ENCODE measurements at regions not wholly inside any gene's neighbourhood (a gene's known extent, or its start where the extent isn't known, plus 50 kb on each side); places are given as distances from the start of the nearest gene placed in this dataset.

GRCh38 chr18:8458546-8459215 is 150.6 kb upstream of the RAB12 start:
- intact Hi-C loops (cut with DNase I), result no loop called here
- DNase-seq (ENCODE audit: low spot score), result no peak

DNA sequence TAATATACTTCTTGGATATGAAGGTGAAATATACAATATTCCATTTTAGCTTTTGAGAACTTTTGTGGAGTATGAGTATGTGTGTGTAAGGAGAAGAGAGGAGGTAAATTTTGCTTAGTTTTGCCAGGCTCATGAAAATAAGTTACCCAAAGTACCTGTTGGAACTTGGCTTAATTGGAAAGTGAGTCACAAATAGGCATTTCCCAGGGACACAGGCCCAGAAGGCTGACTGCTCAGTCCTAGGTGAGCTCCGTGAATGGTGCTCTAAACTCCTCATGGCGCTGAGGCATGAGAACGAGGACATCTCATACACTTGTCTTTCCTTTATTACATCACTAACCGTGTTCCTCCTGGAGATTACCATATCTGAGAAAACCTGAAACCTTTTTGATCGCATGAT is 148.5 kb upstream of the RAB12 start:
- intact Hi-C loops (cut with DNase I), result no loop called here

DNA sequence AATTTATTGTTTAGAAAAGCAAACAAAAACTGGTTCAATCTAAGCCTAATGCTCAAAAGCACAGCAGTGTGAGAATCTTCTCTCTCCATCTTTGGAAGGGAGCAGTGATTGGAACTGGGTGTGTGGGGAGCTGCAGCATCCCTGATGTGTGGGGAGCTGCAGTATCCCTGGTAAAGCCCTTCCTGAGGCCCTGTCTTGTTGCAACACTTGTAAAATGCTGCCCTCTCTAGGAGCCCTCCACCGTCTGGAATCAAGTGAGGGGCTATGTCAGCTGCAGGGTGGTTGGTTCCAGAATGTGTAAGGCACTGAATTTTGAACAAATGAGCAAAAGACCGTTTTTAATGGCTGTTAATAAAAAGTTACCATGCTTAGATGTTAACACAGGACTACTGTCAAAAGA is 147.7 kb upstream of the RAB12 start:
- intact Hi-C loops (cut with DNase I), result no loop called here
- DNase-seq (ENCODE audit: low spot score), result no peak

More for the DNA sequence above, 148.5 kb upstream of the RAB12 start:
- no peak for DNase-seq (ENCODE audit: low spot score)

DNA sequence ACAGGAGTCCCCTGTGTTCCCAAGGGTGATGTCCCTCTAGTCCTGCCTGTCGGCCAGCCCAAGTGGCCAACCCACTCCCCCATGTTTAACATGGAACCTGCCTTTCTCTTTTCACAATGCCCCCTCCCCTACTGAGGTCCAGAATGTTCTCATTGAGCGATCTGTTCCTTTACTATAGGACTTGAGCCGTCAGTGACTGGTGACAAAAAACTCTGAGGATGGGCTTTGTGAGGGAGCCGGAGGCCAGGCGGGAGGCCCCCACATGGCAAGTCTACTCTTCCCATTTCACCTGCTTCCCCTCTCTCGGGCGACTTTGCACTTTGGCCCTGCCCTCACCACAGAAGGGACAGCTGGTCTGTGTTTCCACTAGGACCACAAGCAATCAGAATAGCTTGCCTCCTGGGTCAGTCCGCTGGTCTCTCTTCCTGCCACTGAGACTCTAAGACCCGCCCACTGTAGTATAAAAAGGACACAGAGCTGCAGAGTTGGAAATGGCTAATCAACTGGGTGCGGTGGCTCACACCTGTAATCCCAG is 146.5 kb upstream of the RAB12 start:
- intact Hi-C loops (cut with DNase I), result no loop called here
- no peak for DNase-seq (ENCODE audit: low spot score)

DNA sequence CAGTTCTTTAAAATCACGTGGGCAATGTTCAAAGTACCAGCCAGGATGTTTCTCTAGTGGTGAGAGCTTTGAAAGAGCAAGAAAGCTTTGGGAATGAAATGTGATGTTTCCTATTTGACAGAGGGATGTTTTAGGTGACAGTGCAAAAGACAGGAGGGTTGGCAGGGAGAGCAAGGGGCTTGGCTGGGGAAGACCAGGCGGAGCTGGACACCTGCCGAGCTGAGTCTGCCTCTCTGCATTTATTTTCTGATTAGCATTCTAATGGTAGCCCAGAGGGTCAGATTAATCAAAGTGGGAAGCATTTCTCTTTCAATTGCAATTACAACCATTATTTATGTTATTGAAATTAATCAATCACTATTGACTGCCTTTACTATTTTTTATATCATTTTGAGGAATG is 145.4 kb upstream of the RAB12 start:
- no peak for DNase-seq (ENCODE audit: low spot score)
- intact Hi-C loops (cut with DNase I), result no loop called here

- intact Hi-C loops (cut with DNase I), result no loop called here
- DNase-seq (ENCODE audit: low spot score), result no peak
These were observed 141.0 kb upstream of the RAB12 start for GRCh38 chr18:8468191-8468590.

GRCh38 chr18:8468921-8469335 is 140.3 kb upstream of the RAB12 start:
- no peak for DNase-seq (ENCODE audit: low spot score)
- intact Hi-C loops (cut with DNase I), result no loop called here

GRCh38 chr18:8469544-8470130 is 139.6 kb upstream of the RAB12 start:
- intact Hi-C loops (cut with DNase I), result loop anchor here (10.0 kb wide), 2 partner anchors 235 to 1195 kb away; no protein-coding TSS in a partner anchor
- no peak for DNase-seq (ENCODE audit: low spot score)

DNA sequence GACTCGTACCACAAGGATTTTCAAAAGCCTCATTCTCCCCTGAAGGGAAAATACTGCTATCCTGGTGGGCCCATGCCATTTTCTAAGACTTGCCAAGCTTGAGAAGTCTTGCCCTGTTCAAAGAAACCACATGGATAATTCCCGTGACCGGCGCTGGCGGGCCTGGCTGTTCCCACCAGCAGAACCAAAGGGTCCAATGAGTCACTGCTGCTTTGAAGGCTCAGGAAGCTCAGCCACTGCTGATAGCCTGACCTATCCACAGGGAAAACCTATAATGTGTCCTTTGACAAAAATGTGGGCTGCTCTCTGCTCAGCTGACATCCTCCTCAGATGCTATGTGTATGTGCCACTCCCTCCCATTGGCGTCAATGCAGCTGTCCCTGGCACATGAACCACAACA is 137.9 kb upstream of the RAB12 start:
- intact Hi-C loops (cut with DNase I), result loop anchor here (10.0 kb wide), 2 partner anchors 237 to 1197 kb away; no protein-coding TSS in a partner anchor
- no peak for DNase-seq (ENCODE audit: low spot score)

- intact Hi-C loops (cut with DNase I), result loop anchor here (10.0 kb wide), 2 partner anchors 240 to 1200 kb away; no protein-coding TSS in a partner anchor
These were observed 134.6 kb upstream of the RAB12 start for GRCh38 chr18:8474661-8475060.

GRCh38 chr18:8477615-8478014 is 131.6 kb upstream of the RAB12 start:
- intact Hi-C loops (cut with DNase I), result loop anchor here (10.0 kb wide), 2 partner anchors 243 to 1203 kb away; no protein-coding TSS in a partner anchor
- DNase-seq (ENCODE audit: low spot score), result peak; percentile 37

More at GRCh38 chr18:8474661-8475060, 134.6 kb upstream of the RAB12 start:
- DNase-seq (ENCODE audit: low spot score), result no peak

DNA sequence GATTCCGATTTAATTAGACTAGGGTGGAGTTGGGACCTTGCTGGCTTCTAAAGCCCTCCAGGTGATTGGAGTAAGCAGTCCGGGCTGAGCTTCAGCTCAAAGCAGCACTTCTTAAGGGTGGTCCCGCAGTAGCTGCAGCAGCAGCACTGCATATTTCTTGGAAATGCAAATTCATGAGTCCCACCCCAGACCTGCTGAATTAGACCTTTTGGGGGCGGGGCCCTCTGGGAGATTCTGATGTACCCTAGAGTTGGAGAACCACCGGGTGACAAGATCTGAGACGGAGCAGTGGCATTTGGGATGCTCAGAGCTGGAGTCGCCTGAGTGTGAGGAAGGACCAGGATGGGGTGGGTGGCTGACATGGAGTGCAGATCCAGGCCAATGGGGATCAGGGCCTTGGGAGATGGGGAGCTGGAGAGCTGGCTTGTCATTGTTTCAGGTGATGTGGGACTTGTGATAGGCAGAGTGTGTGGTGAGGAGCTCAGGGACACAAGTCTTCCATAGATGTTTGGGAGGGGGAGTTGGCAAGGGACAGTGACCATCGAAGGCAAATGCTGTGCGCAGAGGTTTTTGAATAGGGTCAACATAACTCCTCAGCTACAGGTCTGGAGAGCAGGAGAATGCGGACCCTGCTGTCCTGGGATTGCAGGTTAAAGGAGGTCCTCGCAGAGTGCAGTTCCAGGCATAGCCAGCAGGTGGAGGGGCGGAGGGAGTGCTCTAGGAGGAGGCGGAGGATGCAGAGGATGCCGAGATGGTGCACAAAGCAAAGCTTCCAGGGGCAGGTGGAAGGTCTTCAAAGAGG is 130.9 kb upstream of the RAB12 start:
- intact Hi-C loops (cut with DNase I), result loop anchor here (10.0 kb wide), 2 partner anchors 244 to 1204 kb away; no protein-coding TSS in a partner anchor
- peak; percentile 85 for DNase-seq (ENCODE audit: low spot score)

GRCh38 chr18:8478968-8479370 is 130.3 kb upstream of the RAB12 start:
- intact Hi-C loops (cut with DNase I), result loop anchor here (10.0 kb wide), 2 partner anchors 244 to 1204 kb away; no protein-coding TSS in a partner anchor
- no peak for DNase-seq (ENCODE audit: low spot score)

- intact Hi-C loops (cut with DNase I), result loop anchor here (10.0 kb wide), 2 partner anchors 245 to 1205 kb away; no protein-coding TSS in a partner anchor
- DNase-seq (ENCODE audit: low spot score), result no peak
These were observed 129.4 kb upstream of the RAB12 start for GRCh38 chr18:8479789-8480188.

DNA sequence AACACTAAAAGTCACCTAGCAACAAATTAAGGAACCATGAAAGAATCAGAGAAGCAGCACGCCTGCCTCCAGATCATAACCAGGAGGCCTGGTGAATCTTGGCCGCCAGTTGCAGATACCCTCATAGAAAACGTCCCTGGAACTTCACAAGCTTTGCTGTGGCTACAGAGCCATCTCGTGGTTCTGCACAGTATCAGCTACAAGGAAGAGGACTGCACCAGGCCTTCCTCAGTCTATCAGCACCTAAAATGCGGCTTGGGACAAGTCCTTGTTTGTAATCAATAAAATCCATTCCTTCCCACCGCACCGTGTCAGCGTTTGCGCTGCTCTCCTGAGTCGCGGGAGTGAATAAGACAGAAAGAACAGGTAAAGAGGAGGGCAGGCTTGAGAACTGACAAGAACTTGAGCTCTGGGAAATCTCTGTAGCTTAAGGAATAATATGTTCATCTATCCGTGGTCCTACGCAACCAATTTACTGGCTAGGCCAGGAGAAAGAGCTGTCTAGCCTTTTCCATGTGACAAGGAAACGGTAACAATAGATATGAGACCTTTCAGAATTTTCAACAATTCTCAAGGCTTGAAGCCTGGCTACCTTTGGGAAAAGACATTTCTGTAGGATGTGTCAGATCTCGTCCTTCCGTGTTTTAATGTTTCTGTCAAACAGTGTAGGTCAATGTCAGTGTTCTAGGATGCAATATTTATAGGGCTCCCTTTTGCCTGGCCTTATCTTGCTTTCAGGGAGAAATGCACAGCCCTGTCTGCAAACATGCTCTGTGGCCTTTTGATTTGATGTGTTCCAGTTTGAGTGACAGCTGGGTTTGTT is 128.5 kb upstream of the RAB12 start:
- DNase-seq (ENCODE audit: low spot score), result peak; percentile 69
- intact Hi-C loops (cut with DNase I), result no loop called here

DNA sequence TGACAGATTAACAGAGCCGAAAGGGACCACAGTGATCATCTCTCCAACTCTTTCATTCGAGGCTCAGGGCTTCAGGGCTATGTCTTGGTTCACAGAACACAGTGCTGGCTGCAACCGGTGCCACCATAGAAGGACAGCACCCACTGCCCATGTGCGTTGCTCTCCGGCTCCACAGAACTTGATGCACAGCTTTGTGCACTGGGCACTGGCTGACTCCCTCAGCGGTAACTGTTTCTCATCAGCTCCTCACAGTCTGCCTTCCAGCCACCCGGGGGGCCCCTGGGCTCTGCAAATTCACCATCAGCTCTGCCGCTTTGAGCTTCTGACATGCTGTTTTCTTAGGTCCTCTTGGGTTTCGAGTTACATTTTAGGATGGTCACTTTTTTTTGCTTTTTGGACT is 124.3 kb upstream of the RAB12 start:
- DNase-seq (ENCODE audit: low spot score), result no peak
- intact Hi-C loops (cut with DNase I), result no loop called here

GRCh38 chr18:8489761-8490160 is 119.5 kb upstream of the RAB12 start:
- intact Hi-C loops (cut with DNase I), result no loop called here
- no peak for DNase-seq (ENCODE audit: low spot score)

GRCh38 chr18:8491516-8491915 is 117.7 kb upstream of the RAB12 start:
- no peak for DNase-seq (ENCODE audit: low spot score)
- intact Hi-C loops (cut with DNase I), result no loop called here

GRCh38 chr18:8493141-8493540 is 116.1 kb upstream of the RAB12 start:
- intact Hi-C loops (cut with DNase I), result no loop called here
- no peak for DNase-seq (ENCODE audit: low spot score)
